Parathyroid adenoma (tissue), 2 donors: ENCODE measurements at regions not wholly inside any gene's neighbourhood (a gene's known extent, or its start where the extent isn't known, plus 50 kb on each side); places are given as distances from the start of the nearest gene placed in this dataset.
A peak's percentile ranks its signal among the peaks of the same experiment; 100 is the strongest.

ENCODE experiments used
- H2AFZ ChIP-seq: fragments of 300-600 bp; sonication (generic); one replicate; pipeline ENCODE4 v1.7.0; 2017; ENCODE audit warnings: antibody characterized with exemption, mild to moderate bottlenecking
- H3K27ac ChIP-seq: fragments of 300-600 bp; sonication (generic); one replicate; pipeline ENCODE4 v1.7.0; 2017
- H3K27me3 ChIP-seq: fragments of 300-600 bp; sonication (generic); one replicate; pipeline ENCODE4 v1.7.0; 2017; ENCODE audit warnings: low read length; ENCODE audit not compliant: control insufficient read depth, insufficient read depth
- H3K36me3 ChIP-seq: fragments of 300-600 bp; sonication (generic); one replicate; pipeline ENCODE4 v1.7.0; 2017; ENCODE audit warnings: low read length; ENCODE audit not compliant: control insufficient read depth, insufficient read depth
- H3K4me1 ChIP-seq: fragments of 300-600 bp; sonication (generic); one replicate; pipeline ENCODE4 v1.7.0; 2017; ENCODE audit warnings: control low read depth
- H3K4me2 ChIP-seq: fragments of 300-600 bp; sonication (generic); one replicate; pipeline ENCODE4 v1.7.0; 2017; ENCODE audit warnings: low read length
- H3K4me3 ChIP-seq: fragments of 300-600 bp; sonication (generic); one replicate; pipeline ENCODE4 v1.7.0; 2017; ENCODE audit warnings: low read depth, low read length
- H3K79me2 ChIP-seq: fragments of 300-600 bp; sonication (generic); one replicate; pipeline ENCODE4 v1.7.0; 2017; ENCODE audit warnings: control low read depth
- H3K9ac ChIP-seq: fragments of 300-600 bp; sonication (generic); one replicate; pipeline ENCODE4 v1.7.0; 2017; ENCODE audit warnings: mild to moderate bottlenecking
- H3K9me3 ChIP-seq: fragments of 300-600 bp; sonication (generic); one replicate; pipeline ENCODE4 v1.7.0; 2017; ENCODE audit warnings: low read length; ENCODE audit not compliant: control insufficient read depth
- CTCF ChIP-seq: fragments of 300-600 bp; sonication (generic); IDR thresholded peaks from one replicate; pipeline ENCODE4 v1.7.0; 2017; ENCODE audit warnings: antibody characterized with exemption, mild to moderate bottlenecking
- donor health status: primary hyperparathyroidism.

- peak overlapping the region; percentile 29 for H2AFZ ChIP-seq
- H3K27ac ChIP-seq: no peak overlapping the region
- no peaks in the 10 kb centered on the region for H3K27me3 ChIP-seq
- H3K4me3 ChIP-seq: no peak overlapping the region
- H3K9me3 ChIP-seq: no peaks in the 10 kb centered on the region
- H3K4me1 ChIP-seq: peaks cover 41% of the 10 kb centered on the region
- no peaks in the 10 kb centered on the region for H3K36me3 ChIP-seq
- H3K4me2 ChIP-seq: no peak overlapping the region
- H3K79me2 ChIP-seq: no peaks in the 10 kb centered on the region
- no peak for TF ChIP-seq CTCF
- no peak overlapping the region for H3K9ac ChIP-seq
These were observed 69.0 kb upstream of the DSG1 start for GRCh38 chr18:31248783-31249521.

- Histone ChIP-seq H3K4me2 (peak overlapping the region; percentile 14), H3K27me3 (no peaks in the 10 kb centered on the region), H3K4me1 (peaks cover 23% of the 10 kb centered on the region), H3K9ac (no peak overlapping the region), H3K36me3 (no peaks in the 10 kb centered on the region), H2AFZ (peak overlapping the region; percentile 70), H3K79me2 (no peaks in the 10 kb centered on the region), H3K9me3 (no peaks in the 10 kb centered on the region), H3K27ac (peak overlapping the region; percentile 51), H3K4me3 (no peak overlapping the region)
- TF ChIP-seq CTCF: no peak
These were observed 67.1 kb upstream of the DSG1 start for GRCh38 chr18:31250902-31251301.

- Histone ChIP-seq H3K36me3 (no peaks in the 10 kb centered on the region), H3K27me3 (no peaks in the 10 kb centered on the region), H2AFZ (no peak overlapping the region), H3K4me1 (peaks cover 15% of the 10 kb centered on the region), H3K79me2 (no peaks in the 10 kb centered on the region), H3K27ac (no peak overlapping the region), H3K9ac (no peak overlapping the region), H3K4me2 (no peak overlapping the region), H3K9me3 (no peaks in the 10 kb centered on the region), H3K4me3 (no peak overlapping the region)
- TF ChIP-seq CTCF: no peak
These were observed 65.4 kb upstream of the DSG1 start for GRCh38 chr18:31252522-31252921.

GRCh38 chr18:31255953-31256352, 62.0 kb upstream of the DSG1 start:
- H3K9me3 ChIP-seq: no peaks in the 10 kb centered on the region
- no peaks in the 10 kb centered on the region for H3K79me2 ChIP-seq
- no peaks in the 10 kb centered on the region for H3K27me3 ChIP-seq
- H3K27ac ChIP-seq: no peak overlapping the region
- H3K9ac ChIP-seq: no peak overlapping the region
- peaks cover 5% of the 10 kb centered on the region for H3K4me1 ChIP-seq
- peak overlapping the region; percentile 36 for H2AFZ ChIP-seq
- no peak overlapping the region for H3K4me2 ChIP-seq
- no peak overlapping the region for H3K4me3 ChIP-seq
- no peak for TF ChIP-seq CTCF
- no peaks in the 10 kb centered on the region for H3K36me3 ChIP-seq

GRCh38 chr18:31258789-31259188, 59.2 kb upstream of the DSG1 start:
- Histone ChIP-seq H2AFZ (peak overlapping the region; percentile 0), H3K9ac (no peak overlapping the region), H3K4me3 (no peak overlapping the region), H3K79me2 (no peaks in the 10 kb centered on the region), H3K36me3 (no peaks in the 10 kb centered on the region), H3K9me3 (no peaks in the 10 kb centered on the region), H3K27ac (no peak overlapping the region), H3K4me2 (no peak overlapping the region), H3K27me3 (no peaks in the 10 kb centered on the region), H3K4me1 (peaks cover 12% of the 10 kb centered on the region)
- no peak for TF ChIP-seq CTCF
